RPMI8226 (cell line): ENCODE measurements at regions not wholly inside any gene's neighbourhood (a gene's known extent, or its start where the extent isn't known, plus 50 kb on each side); places are given as distances from the start of the nearest gene placed in this dataset.

Source experiments
- DNase-seq: peaks from one replicate; pipeline ENCODE4 v3.0.0-alpha.2; 2015

- DNase-seq: no peak
These were observed 715.3 kb upstream of the WWC1 start for GRCh38 chr5:167576126-167576525.

GRCh38 chr5:167576897-167577296 is 714.5 kb upstream of the WWC1 start:
- DNase-seq: no peak

GRCh38 chr5:167577616-167578015 is 713.8 kb upstream of the WWC1 start:
- no peak for DNase-seq

- no peak for DNase-seq
These were observed 712.3 kb upstream of the WWC1 start for GRCh38 chr5:167578977-167579692.

- no peak for DNase-seq
These were observed 711.8 kb upstream of the WWC1 start for GRCh38 chr5:167579693-167580055.

GRCh38 chr5:167580608-167581007 is 710.8 kb upstream of the WWC1 start:
- DNase-seq: no peak

- no peak for DNase-seq
These were observed 709.2 kb upstream of the WWC1 start for GRCh38 chr5:167582283-167582682.

GRCh38 chr5:167582886-167583285 is 708.6 kb upstream of the WWC1 start:
- no peak for DNase-seq

- DNase-seq: no peak
These were observed 706.3 kb upstream of the WWC1 start for GRCh38 chr5:167585184-167585583.

GRCh38 chr5:167587772-167588437 is 703.5 kb upstream of the WWC1 start:
- DNase-seq: no peak

- no peak for DNase-seq
These were observed 699.3 kb upstream of the WWC1 start for GRCh38 chr5:167592114-167592513.

- DNase-seq: peak; percentile 5
These were observed 698.0 kb upstream of the WWC1 start for GRCh38 chr5:167593329-167594060.

- DNase-seq: no peak
These were observed 697.4 kb upstream of the WWC1 start for GRCh38 chr5:167594061-167594435.

- no peak for DNase-seq
These were observed 696.7 kb upstream of the WWC1 start for GRCh38 chr5:167594750-167595149.

- DNase-seq: no peak
These were observed 696.2 kb upstream of the WWC1 start for GRCh38 chr5:167595196-167595595.

GRCh38 chr5:167598166-167598565 is 693.3 kb upstream of the WWC1 start:
- DNase-seq: no peak

- no peak for DNase-seq
These were observed 689.4 kb upstream of the WWC1 start for GRCh38 chr5:167602067-167602466.

GRCh38 chr5:167603135-167603534 is 688.3 kb upstream of the WWC1 start:
- no peak for DNase-seq

GRCh38 chr5:167608390-167609272 is 682.8 kb upstream of the WWC1 start:
- no peak for DNase-seq

- no peak for DNase-seq
These were observed 677.0 kb upstream of the WWC1 start for GRCh38 chr5:167614294-167615021.

GRCh38 chr5:167616043-167616890 is 675.2 kb upstream of the WWC1 start:
- DNase-seq: no peak
